SU-DHL-6 (cell line): ENCODE measurements at regions not wholly inside any gene's neighbourhood (a gene's known extent, or its start where the extent isn't known, plus 50 kb on each side); places are given as distances from the start of the nearest gene placed in this dataset.

Source experiments
- H2AFZ ChIP-seq: fragments of 200-600 bp; sonication (generic); 2 replicates; pipeline ENCODE4 v1.6.1; 2014; ENCODE audit warnings: low read depth, mild to moderate bottlenecking, moderate library complexity, mixed read lengths, antibody characterized with exemption, low read length; ENCODE audit not compliant: severe bottlenecking
- H3F3A ChIP-seq: fragments of 200-600 bp; shearing (Covaris generic); 2 replicates; pipeline ENCODE4 v1.6.0; 2016; ENCODE audit warnings: antibody characterized with exemption, mild to moderate bottlenecking; ENCODE audit not compliant: insufficient read depth
- H3K27ac ChIP-seq: fragments of 200-600 bp; sonication (generic); 2 replicates; pipeline ENCODE4 v1.5.1; 2016; ENCODE audit warnings: low read depth, mild to moderate bottlenecking, low read length, moderate library complexity, mixed read lengths
- H3K27me3 ChIP-seq: fragments of 200-600 bp; sonication (generic), shearing (Covaris generic); 2 replicates; pipeline ENCODE4 v1.6.0; 2014; ENCODE audit warnings: mild to moderate bottlenecking, low read length
- H3K36me3 ChIP-seq: fragments of 200-600 bp; sonication (generic); 2 replicates; pipeline ENCODE4 v1.6.1; 2014; ENCODE audit warnings: mild to moderate bottlenecking, low read length, mixed read lengths
- H3K4me2 ChIP-seq: fragments of 300-600, 200-600 bp; shearing (Covaris generic), sonication (generic); 2 replicates; pipeline ENCODE4 v1.6.0; 2014; ENCODE audit warnings: low read length, low read depth, mild to moderate bottlenecking; ENCODE audit not compliant: poor library complexity, severe bottlenecking
- H3K4me3 ChIP-seq: fragments of 200-600 bp; sonication (generic); 2 replicates; pipeline ENCODE4 v1.5.1; 2014; ENCODE audit warnings: antibody characterized with exemption, low read length, mild to moderate bottlenecking, mixed read lengths; ENCODE audit not compliant: insufficient read depth, poor library complexity, severe bottlenecking
- H3K79me2 ChIP-seq: fragments of 200-600 bp; sonication (generic); 2 replicates; pipeline ENCODE4 v1.6.1; 2014; ENCODE audit warnings: mild to moderate bottlenecking, low read length, moderate library complexity; ENCODE audit not compliant: insufficient read depth
- H3K9ac ChIP-seq: fragments of 200-600 bp; sonication (generic); 2 replicates; pipeline ENCODE4 v1.7.0; 2014; ENCODE audit warnings: mild to moderate bottlenecking, low read length
- H3K9me2 ChIP-seq: fragments of 200-600 bp; sonication (generic); replicated peaks from 2 replicates; pipeline ENCODE4 v1.6.1; 2014; ENCODE audit warnings: low read length; ENCODE audit not compliant: insufficient read depth
- H3K9me3 ChIP-seq: fragments of 200-600 bp; sonication (generic); 2 replicates; pipeline ENCODE4 v1.6.1; 2014; ENCODE audit warnings: low read length, mixed read lengths; ENCODE audit not compliant: insufficient read depth
- H4K20me1 ChIP-seq: fragments of 200-600 bp; sonication (generic); 2 replicates; pipeline ENCODE4 v1.6.1; 2014; ENCODE audit warnings: low read depth, mild to moderate bottlenecking, antibody characterized with exemption, low read length, moderate library complexity, mixed read lengths
- EZH2phosphoT487 ChIP-seq: fragments of 200-600 bp; sonication (generic), shearing (Covaris generic); conservative IDR thresholded peaks from 2 replicates; pipeline ENCODE4 v1.6.1; 2018; ENCODE audit warnings: mild to moderate bottlenecking, antibody characterized with exemption, low read length, moderate library complexity, mixed read lengths
- TF ChIP-seq, protein P1 (sequence below): fragments of 200-600 bp; sonication (generic); IDR thresholded peaks from one replicate; pipeline ENCODE4 v1.5.1; 2017; ENCODE audit warnings: antibody characterized with exemption, mild to moderate bottlenecking, low read length, moderate library complexity; ENCODE audit not compliant: insufficient read depth, poor library complexity, severe bottlenecking

DNA sequence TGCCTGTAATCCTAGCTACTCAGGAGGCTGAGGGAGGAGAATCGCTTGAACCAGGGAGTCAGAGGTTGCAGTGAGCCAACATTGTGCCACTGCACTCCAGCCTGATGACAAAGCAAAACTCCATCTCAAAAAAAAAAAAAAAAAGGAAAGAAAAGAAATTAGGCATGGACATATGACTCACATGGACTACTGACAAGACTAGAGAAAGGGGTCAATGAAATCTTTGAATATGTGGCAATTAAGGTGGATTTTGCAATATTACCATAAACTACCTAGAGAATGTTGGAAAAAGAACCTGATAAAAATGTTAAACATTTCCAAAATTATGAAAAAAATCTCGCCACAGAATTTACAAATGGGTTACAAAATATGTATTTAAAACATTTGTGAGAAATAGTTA is 873.6 kb downstream of the C12orf50 start:
- H3K79me2 ChIP-seq = no peaks in the 10 kb centered on the region
- no peaks in the 10 kb centered on the region for H3K9me2 ChIP-seq
- H3K27me3 ChIP-seq = no peaks in the 10 kb centered on the region
- no peak overlapping the region for H2AFZ ChIP-seq
- no peaks in the 10 kb centered on the region for H3K9me3 ChIP-seq
- TF ChIP-seq EZH2phosphoT487 = no peak
- TF ChIP-seq, protein P1, sequence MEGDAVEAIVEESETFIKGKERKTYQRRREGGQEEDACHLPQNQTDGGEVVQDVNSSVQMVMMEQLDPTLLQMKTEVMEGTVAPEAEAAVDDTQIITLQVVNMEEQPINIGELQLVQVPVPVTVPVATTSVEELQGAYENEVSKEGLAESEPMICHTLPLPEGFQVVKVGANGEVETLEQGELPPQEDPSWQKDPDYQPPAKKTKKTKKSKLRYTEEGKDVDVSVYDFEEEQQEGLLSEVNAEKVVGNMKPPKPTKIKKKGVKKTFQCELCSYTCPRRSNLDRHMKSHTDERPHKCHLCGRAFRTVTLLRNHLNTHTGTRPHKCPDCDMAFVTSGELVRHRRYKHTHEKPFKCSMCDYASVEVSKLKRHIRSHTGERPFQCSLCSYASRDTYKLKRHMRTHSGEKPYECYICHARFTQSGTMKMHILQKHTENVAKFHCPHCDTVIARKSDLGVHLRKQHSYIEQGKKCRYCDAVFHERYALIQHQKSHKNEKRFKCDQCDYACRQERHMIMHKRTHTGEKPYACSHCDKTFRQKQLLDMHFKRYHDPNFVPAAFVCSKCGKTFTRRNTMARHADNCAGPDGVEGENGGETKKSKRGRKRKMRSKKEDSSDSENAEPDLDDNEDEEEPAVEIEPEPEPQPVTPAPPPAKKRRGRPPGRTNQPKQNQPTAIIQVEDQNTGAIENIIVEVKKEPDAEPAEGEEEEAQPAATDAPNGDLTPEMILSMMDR = no peak
- H4K20me1 ChIP-seq = no peaks in the 10 kb centered on the region
- no peak overlapping the region for H3K4me3 ChIP-seq
- H3F3A ChIP-seq = no peaks in the 10 kb centered on the region
- H3K36me3 ChIP-seq = no peaks in the 10 kb centered on the region
- H3K9ac ChIP-seq = no peak overlapping the region
- H3K27ac ChIP-seq = no peak overlapping the region
- H3K4me2 ChIP-seq = no peak overlapping the region

DNA sequence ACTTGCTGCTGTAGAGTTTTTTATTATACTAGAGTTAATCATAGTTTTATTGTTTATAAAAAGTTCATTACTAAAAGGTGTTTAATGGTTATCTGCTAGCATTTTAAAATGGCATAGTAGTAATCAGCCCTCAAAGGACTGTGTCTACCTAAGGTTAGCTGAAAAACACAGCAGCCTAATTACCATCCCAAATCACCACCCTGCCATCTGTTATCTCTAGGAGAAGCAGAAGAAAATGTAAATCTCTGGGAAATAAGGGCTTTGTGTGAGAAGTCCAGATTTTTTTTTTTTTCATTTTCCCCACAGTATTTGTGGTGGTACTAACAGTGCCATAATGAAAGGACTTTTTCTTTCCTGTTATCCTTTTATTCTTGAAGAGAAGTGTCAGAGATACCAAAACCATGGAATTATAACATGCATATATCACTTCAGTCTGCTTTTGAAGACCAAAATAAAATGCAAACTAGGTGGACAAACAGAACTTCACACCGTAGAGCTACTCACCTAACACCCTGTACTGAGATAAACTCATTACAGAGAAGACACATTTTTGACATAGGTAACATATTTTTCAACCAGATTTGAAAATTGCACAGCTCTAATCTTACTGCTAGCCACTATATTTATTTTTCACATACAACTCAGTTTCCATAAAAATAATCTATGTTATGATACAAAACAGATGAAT is 876.2 kb downstream of the C12orf50 start:
- Histone ChIP-seq H3K9me2 (no peaks in the 10 kb centered on the region), H3K79me2 (no peaks in the 10 kb centered on the region), H3F3A (no peaks in the 10 kb centered on the region), H3K36me3 (no peaks in the 10 kb centered on the region), H3K4me2 (no peak overlapping the region), H3K9me3 (no peaks in the 10 kb centered on the region), H4K20me1 (no peaks in the 10 kb centered on the region), H3K27ac (no peak overlapping the region), H3K27me3 (no peaks in the 10 kb centered on the region), H3K9ac (no peak overlapping the region), H2AFZ (no peak overlapping the region), H3K4me3 (no peak overlapping the region)
- TF ChIP-seq EZH2phosphoT487 = no peak
- TF ChIP-seq, protein P1 = no peak

DNA sequence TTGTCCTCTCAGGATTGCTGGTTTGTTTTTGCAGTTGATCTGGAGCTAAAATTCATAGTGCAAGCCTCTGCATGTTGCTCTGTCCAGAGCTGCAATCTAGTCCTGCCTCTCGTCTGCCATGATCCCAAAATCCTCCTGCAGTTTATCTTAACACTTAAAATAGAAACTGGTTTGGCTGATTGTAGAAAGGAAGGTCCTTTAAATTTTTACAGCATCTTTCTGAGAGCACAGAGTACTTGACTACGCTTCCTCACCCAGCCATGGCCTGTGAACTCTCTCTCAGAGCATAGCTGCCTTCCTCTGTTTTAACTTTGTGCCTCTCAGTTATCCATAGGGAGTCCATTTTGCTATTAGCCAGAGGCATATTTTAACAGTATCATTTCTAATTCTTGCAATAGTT is 877.1 kb downstream of the C12orf50 start:
- Histone ChIP-seq H3K27ac (no peak overlapping the region), H2AFZ (no peak overlapping the region)

DNA sequence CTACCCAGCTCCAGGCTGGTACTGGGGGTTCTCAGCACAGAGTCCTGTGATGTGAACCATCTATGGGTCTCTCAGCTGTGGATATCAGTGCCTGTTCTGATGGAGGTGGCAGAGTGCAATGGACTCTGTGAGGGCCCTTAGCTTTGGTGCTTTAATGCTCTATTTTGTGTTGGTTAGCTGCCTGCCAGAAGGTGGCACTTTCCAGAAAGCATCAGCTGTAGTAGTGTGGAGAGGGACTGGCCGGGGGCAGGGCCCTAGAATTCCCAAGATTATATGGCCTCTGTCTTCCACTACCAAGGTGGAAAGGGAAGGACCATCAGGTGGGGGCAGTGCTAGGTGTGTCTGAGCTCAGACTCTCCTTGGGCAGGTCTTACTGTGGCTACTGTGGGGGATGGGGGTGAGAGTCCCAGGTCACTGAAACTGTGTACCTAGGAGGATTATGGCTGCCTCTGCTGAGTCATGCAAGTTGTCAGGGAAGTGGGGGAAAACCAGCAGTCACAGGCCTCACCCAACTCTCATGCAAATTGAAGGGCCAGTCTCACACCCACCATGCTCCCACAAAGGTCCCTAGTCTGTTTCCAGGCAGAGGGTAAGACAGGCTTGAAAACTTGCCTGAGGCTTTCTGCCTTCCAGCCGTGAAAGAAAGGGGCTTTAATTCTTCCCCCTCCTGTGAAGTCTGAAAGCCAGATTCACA is 878.1 kb downstream of the C12orf50 start:
- no peak for TF ChIP-seq EZH2phosphoT487
- TF ChIP-seq, protein P1 = no peak
- no peak overlapping the region for H2AFZ ChIP-seq
- H3K9me2 ChIP-seq = no peaks in the 10 kb centered on the region
- H3F3A ChIP-seq = no peaks in the 10 kb centered on the region
- no peaks in the 10 kb centered on the region for H3K36me3 ChIP-seq
- no peaks in the 10 kb centered on the region for H3K27me3 ChIP-seq
- no peaks in the 10 kb centered on the region for H3K79me2 ChIP-seq
- H3K27ac ChIP-seq = no peak overlapping the region
- H3K9ac ChIP-seq = no peak overlapping the region
- no peaks in the 10 kb centered on the region for H4K20me1 ChIP-seq
- no peak overlapping the region for H3K4me2 ChIP-seq
- no peaks in the 10 kb centered on the region for H3K9me3 ChIP-seq
- no peak overlapping the region for H3K4me3 ChIP-seq

More for the DNA sequence above, 877.1 kb downstream of the C12orf50 start:
- Histone ChIP-seq H3K79me2 (no peaks in the 10 kb centered on the region), H3K36me3 (no peaks in the 10 kb centered on the region), H3F3A (no peaks in the 10 kb centered on the region), H3K9me3 (no peaks in the 10 kb centered on the region), H3K9me2 (no peaks in the 10 kb centered on the region), H3K9ac (no peak overlapping the region), H3K4me3 (no peak overlapping the region), H3K27me3 (no peaks in the 10 kb centered on the region), H4K20me1 (no peaks in the 10 kb centered on the region), H3K4me2 (no peak overlapping the region)
- no peak for TF ChIP-seq EZH2phosphoT487
